D721Med (cell line): ENCODE measurements at regions not wholly inside any gene's neighbourhood (a gene's known extent, or its start where the extent isn't known, plus 50 kb on each side); places are given as distances from the start of the nearest gene placed in this dataset.

Experiments used
- DNase-seq: peaks from one replicate; pipeline ENCODE4 v3.0.0; 2011; ENCODE audit warnings: low spot score; ENCODE audit not compliant: insufficient read length
- FAIRE-seq: peaks from 2 replicates; lab custom pipeline; 2011; peaks lifted over from hg19 to GRCh38; lab: Jason Lieb, UNC
- CTCF ChIP-seq: IDR thresholded peaks from 2 replicates; pipeline ENCODE4 v1.5.1; 2012; ENCODE audit warnings: mild to moderate bottlenecking, control low read depth; ENCODE audit not compliant: insufficient read depth; ENCODE audit errors: missing control alignments

- TF ChIP-seq CTCF, result no peak
- no peak for DNase-seq
- no peak for FAIRE-seq
Measured at GRCh38 chr5:86115164-86115563, 502.6 kb upstream of the COX7C start.

- DNase-seq, result no peak
- peak; percentile 11 for TF ChIP-seq CTCF
Measured at GRCh38 chr5:86118542-86118941, 499.2 kb upstream of the COX7C start.

GRCh38 chr5:86124333-86124732 lies 493.4 kb upstream of the COX7C start:
- no peak for DNase-seq
- TF ChIP-seq CTCF, result no peak

More at GRCh38 chr5:86118542-86118941, 499.2 kb upstream of the COX7C start:
- FAIRE-seq, result no peak

GRCh38 chr5:86125731-86126601 lies 491.8 kb upstream of the COX7C start:
- no peak for FAIRE-seq
- no peak for DNase-seq
- no peak for TF ChIP-seq CTCF

More at GRCh38 chr5:86124333-86124732, 493.4 kb upstream of the COX7C start:
- no peak for FAIRE-seq

GRCh38 chr5:86127696-86128095 lies 490.0 kb upstream of the COX7C start:
- DNase-seq (no peak), FAIRE-seq (no peak)
- TF ChIP-seq CTCF, result no peak

- TF ChIP-seq CTCF, result no peak
- DNase-seq (no peak), FAIRE-seq (no peak)
Measured at GRCh38 chr5:86129009-86129408, 488.7 kb upstream of the COX7C start.

GRCh38 chr5:86137297-86137696 lies 480.4 kb upstream of the COX7C start:
- DNase-seq (no peak), FAIRE-seq (no peak)
- no peak for TF ChIP-seq CTCF
